ENCODE measurements at regions not wholly inside any gene's neighbourhood (a gene's known extent, or its start where the extent isn't known, plus 50 kb on each side); places are given as distances from the start of the nearest gene placed in this dataset.
A peak's percentile ranks its signal among the peaks of the same experiment; 100 is the strongest.

DNA sequence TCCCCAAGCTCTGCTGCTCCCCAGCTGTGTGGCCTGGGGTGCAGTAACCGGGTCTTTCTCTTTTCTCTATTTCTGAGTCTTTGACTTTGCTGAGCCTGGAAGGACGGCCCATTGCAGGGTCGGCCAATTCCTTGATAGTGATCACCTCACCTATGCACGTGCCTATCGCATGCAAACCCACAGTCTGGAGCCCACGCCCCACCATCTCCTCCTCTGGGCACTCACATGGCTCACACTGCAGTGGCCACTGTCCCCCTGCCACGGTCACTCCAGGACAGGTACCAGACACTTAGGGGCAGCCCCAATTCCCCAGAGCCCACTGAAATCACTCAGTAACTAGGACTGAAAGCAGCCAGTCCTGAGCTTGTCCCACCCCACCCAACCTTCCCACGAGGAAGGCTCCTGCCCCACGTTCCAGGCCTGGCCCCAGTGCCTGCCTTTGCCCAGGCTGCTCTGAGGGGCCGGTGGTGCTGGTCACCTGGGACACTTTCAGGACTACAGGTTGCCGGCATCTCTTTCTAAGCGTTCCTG lies 137.6 kb downstream of the TEX29 start:
- TF ChIP-seq POLR2AphosphoS5 (IDR thresholded peaks at IDR 0.05) (no peak), POLR2A (IDR thresholded peaks at IDR 0.05) (no peak), EP300 (IDR thresholded peaks at IDR 0.05) (no peak)
- TF ChIP-seq, protein P1, sequence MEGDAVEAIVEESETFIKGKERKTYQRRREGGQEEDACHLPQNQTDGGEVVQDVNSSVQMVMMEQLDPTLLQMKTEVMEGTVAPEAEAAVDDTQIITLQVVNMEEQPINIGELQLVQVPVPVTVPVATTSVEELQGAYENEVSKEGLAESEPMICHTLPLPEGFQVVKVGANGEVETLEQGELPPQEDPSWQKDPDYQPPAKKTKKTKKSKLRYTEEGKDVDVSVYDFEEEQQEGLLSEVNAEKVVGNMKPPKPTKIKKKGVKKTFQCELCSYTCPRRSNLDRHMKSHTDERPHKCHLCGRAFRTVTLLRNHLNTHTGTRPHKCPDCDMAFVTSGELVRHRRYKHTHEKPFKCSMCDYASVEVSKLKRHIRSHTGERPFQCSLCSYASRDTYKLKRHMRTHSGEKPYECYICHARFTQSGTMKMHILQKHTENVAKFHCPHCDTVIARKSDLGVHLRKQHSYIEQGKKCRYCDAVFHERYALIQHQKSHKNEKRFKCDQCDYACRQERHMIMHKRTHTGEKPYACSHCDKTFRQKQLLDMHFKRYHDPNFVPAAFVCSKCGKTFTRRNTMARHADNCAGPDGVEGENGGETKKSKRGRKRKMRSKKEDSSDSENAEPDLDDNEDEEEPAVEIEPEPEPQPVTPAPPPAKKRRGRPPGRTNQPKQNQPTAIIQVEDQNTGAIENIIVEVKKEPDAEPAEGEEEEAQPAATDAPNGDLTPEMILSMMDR (IDR thresholded peaks at IDR 0.05): no peak
- intact Hi-C loops (cut with DNase I; ENCODE audit: low total_unique reads): no loop called here
- WGBS, 5 donors: 70 to 82% (median 76%) methylated on average over 12 of the region's 12 CpGs
- H3K4me1 ChIP-seq: peaks cover 0 to 3% (median 0%) of the 10 kb centered on the region in 4 donors
- H3K36me3 ChIP-seq: no peaks in the 10 kb centered on the region
- no peak overlapping the region for H3K27ac ChIP-seq
- H3K4me3 ChIP-seq: no peak overlapping the region
- H3K27me3 ChIP-seq: peaks cover 0 to 60% (median 4%) of the 10 kb centered on the region in 3 donors
- H3K9me3 ChIP-seq: peaks cover 0 to 14% (median 3%) of the 10 kb centered on the region in 4 donors
- no peak for DNase-seq

DNA sequence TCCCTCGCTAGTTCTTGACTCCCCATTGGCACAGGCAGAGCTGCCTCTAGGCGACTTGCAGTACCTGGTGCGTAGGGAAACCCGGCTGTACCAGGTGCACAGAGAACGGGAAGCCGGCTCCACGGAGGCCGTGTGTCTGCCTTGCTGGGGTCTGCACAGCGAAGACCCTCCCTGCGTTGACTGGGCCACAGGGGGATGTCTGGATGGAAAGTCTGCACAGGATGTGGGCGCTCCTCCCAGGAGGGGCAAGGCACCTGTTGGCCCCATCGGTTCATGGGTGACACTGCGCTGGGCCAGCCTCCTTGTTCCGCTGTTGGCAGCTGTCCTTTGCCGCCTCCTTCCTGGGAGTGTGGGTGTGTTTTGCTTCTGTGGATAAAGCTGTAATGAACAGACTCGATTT lies 138.3 kb downstream of the TEX29 start:
- no peak overlapping the region for H3K27ac ChIP-seq
- H3K36me3 ChIP-seq: no peaks in the 10 kb centered on the region
- 78 to 94% (median 86%) methylated on average over 16 of the region's 16 CpGs for WGBS, 5 donors
- intact Hi-C loops (cut with DNase I; ENCODE audit: low total_unique reads): no loop called here
- TF ChIP-seq, protein P1 (IDR thresholded peaks at IDR 0.05): no peak
- no peak for TF ChIP-seq POLR2AphosphoS5 (IDR thresholded peaks at IDR 0.05)
- TF ChIP-seq EP300 (IDR thresholded peaks at IDR 0.05): no peak
- TF ChIP-seq POLR2A (IDR thresholded peaks at IDR 0.05): no peak
- peaks cover 0 to 3% (median 0%) of the 10 kb centered on the region in 4 donors for H3K4me1 ChIP-seq
- H3K4me3 ChIP-seq: no peak overlapping the region
- H3K9me3 ChIP-seq: peaks cover 0 to 13% (median 3%) of the 10 kb centered on the region in 4 donors
- peaks cover 0 to 66% (median 4%) of the 10 kb centered on the region in 3 donors for H3K27me3 ChIP-seq
- DNase-seq: no peak

DNA sequence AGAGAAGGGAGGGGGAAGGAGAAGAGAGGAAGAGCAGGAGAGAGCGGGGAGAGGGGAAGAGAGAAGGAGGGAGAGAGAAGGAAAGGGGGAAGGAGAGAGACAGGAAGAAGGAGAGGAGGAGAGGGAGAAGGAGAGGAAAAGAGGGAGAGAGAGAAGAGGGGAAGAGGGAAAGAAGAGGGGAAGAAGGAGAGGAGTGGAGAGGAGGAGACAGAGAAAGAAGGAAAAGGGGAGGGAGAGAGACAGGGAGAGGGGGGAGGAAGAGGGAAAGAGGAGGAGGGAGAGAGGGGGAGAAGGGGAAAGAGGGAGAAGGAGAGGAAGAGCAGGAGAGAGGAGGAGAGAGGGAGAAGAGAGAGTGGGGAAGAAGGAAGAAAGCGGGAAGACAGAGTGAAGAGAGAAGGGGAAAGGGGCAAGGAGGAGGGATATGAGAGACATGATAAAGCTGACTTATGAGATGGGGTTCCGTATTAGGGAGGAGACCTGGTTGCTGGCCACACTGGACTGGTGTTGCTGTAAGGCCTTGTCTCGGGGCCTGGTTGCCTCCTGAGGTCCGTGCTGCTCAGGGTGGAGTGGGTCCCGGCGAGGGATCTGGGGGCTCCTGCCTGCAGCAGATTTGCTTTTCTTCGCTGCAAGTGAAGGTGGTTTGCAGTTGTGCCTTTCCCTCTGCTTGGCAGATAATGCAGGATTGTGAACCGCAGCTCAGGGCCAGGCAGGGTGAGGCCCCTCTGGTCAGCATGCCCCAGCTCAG lies 139.5 kb downstream of the TEX29 start:
- intact Hi-C loops (cut with DNase I; ENCODE audit: low total_unique reads): no loop called here
- H3K4me1 ChIP-seq: peaks cover 0 to 3% (median 0%) of the 10 kb centered on the region in 4 donors
- H3K27ac ChIP-seq: no peak overlapping the region
- H3K9me3 ChIP-seq: peaks cover 0 to 3% (median 0%) of the 10 kb centered on the region in 4 donors
- TF ChIP-seq EP300 (IDR thresholded peaks at IDR 0.05) (no peak), POLR2A (IDR thresholded peaks at IDR 0.05) (no peak), POLR2AphosphoS5 (IDR thresholded peaks at IDR 0.05) (no peak)
- TF ChIP-seq, protein P1 (IDR thresholded peaks at IDR 0.05): no peak
- H3K36me3 ChIP-seq: no peaks in the 10 kb centered on the region
- H3K4me3 ChIP-seq: no peak overlapping the region
- peaks cover 0 to 72% (median 8%) of the 10 kb centered on the region in 3 donors for H3K27me3 ChIP-seq
- WGBS, 5 donors: 68 to 77% (median 76%) methylated on average over 9 of the region's 9 CpGs
- DNase-seq: no peak

DNA sequence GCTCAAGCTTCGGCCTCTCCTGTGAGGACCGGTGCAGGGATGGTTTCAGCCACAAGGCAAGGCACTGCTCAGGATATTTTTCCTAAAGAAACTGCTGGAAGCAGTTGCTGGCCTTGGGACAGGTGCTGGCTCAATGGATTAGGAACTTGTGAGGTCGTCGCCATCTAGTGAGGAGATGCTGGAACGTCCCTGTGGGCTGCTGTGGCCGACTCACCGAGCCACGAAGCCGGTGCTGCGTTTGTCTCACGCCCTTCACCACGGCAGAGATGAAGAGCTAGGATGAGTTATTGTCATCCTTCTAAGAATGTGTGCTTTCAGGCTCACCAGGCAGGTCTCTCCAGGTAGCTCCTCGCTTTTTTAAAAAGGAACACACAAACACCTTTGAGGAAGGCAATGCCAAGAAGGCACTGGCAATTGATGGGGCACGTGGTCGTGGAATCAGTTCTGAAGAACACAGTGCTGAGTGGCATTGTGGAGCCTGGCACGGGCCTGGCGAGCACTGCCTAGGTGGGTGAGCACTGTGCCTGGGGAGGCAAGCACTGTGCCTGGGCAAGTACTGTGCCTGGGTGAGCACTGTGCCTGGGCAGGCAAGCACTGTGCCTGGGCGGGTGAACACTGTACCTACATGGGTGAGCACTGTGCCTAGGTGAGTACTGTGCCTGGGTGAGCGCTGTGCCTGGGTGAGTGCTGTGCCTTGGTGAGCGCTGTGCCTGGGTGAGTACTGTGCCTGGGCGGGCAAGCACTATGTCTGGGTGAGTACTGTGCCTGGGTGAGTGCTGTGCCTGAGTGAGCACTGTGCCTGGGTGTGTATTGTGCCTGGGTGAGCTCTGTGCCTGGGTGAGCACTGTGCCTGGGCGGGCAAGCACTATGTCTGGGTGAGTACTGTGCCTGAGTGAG lies 140.4 kb downstream of the TEX29 start:
- 41 to 50% (median 44%) methylated on average over 18 to 22 of the region's 22 CpGs for WGBS, 5 donors
- peak in 1 of 2 donors; percentile 74 for DNase-seq
- H3K9me3 ChIP-seq: no peaks in the 10 kb centered on the region

More for the DNA sequence above, 140.4 kb downstream of the TEX29 start:
- Histone ChIP-seq H3K27me3 (peaks cover 0 to 72% (median 8%) of the 10 kb centered on the region in 3 donors), H3K36me3 (no peaks in the 10 kb centered on the region), H3K4me3 (no peak overlapping the region), H3K4me1 (peaks cover 0 to 3% (median 0%) of the 10 kb centered on the region in 4 donors), H3K27ac (no peak overlapping the region)
- TF ChIP-seq POLR2A (IDR thresholded peaks at IDR 0.05): no peak
- TF ChIP-seq, protein P1 (IDR thresholded peaks at IDR 0.05): peak in 1 of 7 experiments; percentile 24
- intact Hi-C loops (cut with DNase I; ENCODE audit: low total_unique reads): no loop called here

Measured in stomach (tissue), 8 donors.